ENCODE measurements at regions not wholly inside any gene's neighbourhood (a gene's known extent, or its start where the extent isn't known, plus 50 kb on each side); places are given as distances from the start of the nearest gene placed in this dataset.

DNA sequence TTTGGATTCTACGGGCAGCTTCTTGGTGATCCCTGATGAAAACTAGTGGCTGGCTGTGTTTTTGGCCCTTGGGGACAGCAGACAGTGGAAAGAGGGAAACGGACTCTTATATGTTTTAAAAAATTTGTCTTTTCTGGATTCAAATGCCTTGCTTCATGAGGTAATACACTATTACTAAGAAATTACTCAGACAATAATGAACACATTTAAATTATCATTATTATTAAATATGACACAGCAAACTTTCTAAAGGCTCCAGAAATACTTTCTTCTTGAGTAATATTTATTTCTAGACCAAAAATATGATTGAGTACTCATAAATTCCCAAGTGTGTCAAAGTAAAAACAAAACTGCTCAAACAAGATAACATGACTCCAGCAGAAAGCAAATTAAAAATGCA lies 520.7 kb upstream of the AADAT start (continued):
- TF ChIP-seq POLR2AphosphoS5 (IDR thresholded peaks at IDR 0.05; ENCODE audit: low read depth, low read length): no peak
- TF ChIP-seq RAD21 (IDR thresholded peaks at IDR 0.05; ENCODE audit: low read depth): no peak
- TF ChIP-seq REST (IDR thresholded peaks at IDR 0.05; ENCODE audit: low read depth): no peak
- no peak for TF ChIP-seq ELF1 (IDR thresholded peaks at IDR 0.05; ENCODE audit: borderline replicate concordance, low read depth)
- no peak for TF ChIP-seq SRF (IDR thresholded peaks at IDR 0.05; ENCODE audit: low read depth)
- TF ChIP-seq ZNF274 (IDR thresholded peaks at IDR 0.05; ENCODE audit: low read depth, low read length): no peak

DNA sequence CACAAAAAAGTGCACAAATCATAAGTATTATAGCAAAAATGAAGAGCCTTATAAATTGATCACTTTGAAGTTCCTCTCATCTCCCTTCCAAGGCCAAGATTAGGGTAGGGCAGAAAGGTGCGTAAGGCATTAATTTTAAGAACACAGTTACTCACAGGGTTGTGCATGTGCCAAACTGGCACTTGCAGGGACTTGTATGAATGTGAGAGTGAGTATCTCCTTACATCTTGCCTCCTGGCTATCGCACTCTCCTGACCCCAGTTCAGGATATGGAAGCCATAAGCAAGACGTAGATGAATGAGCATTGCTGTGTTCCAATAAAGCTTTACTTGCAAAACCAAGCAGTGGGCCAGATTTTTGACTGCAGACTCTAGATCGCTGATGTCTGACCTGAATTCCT lies 510.1 kb upstream of the AADAT start:
- H3K9ac ChIP-seq (ENCODE audit: low read length): no peak overlapping the region
- no peak overlapping the region for H3K4me3 ChIP-seq (replicated peaks in 1 of 2; ENCODE audit: low read depth in 1 of 2, low read length in 2 of 2)
- H3K4me2 ChIP-seq (ENCODE audit: low read length): no peak overlapping the region
- H3K9me2 ChIP-seq (ENCODE audit: insufficient read depth): no peaks in the 10 kb centered on the region
- RAD21 ChIA-PET (ENCODE audit: low non-redundant PET in 1 of 2, low total read pairs in 2 of 2, uncharacterized antibody in 2 of 2, unreplicated experiment in 2 of 2): no interaction called here
- H3K9me3 ChIP-seq (ENCODE audit: control insufficient read depth in 1 of 2, insufficient read depth in 1 of 2, low read depth in 1 of 2, low read length in 2 of 2): no peaks in the 10 kb centered on the region
- TF ChIP-seq EZH2 (IDR thresholded peaks at IDR 0.05) (no peak), CBX3 (IDR thresholded peaks at IDR 0.05; ENCODE audit: low read depth) (no peak)
- TF ChIP-seq, protein P1, sequence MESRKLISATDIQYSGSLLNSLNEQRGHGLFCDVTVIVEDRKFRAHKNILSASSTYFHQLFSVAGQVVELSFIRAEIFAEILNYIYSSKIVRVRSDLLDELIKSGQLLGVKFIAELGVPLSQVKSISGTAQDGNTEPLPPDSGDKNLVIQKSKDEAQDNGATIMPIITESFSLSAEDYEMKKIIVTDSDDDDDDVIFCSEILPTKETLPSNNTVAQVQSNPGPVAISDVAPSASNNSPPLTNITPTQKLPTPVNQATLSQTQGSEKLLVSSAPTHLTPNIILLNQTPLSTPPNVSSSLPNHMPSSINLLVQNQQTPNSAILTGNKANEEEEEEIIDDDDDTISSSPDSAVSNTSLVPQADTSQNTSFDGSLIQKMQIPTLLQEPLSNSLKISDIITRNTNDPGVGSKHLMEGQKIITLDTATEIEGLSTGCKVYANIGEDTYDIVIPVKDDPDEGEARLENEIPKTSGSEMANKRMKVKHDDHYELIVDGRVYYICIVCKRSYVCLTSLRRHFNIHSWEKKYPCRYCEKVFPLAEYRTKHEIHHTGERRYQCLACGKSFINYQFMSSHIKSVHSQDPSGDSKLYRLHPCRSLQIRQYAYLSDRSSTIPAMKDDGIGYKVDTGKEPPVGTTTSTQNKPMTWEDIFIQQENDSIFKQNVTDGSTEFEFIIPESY (IDR thresholded peaks at IDR 0.05; ENCODE audit: extremely low read depth, insufficient replicate concordance, low read length): no peak
- no peak overlapping the region for H3K27ac ChIP-seq (ENCODE audit: low read depth, low read length)
- BruUV-seq (replicated peaks): no TSS peak
- H2AFZ ChIP-seq (ENCODE audit: low read depth, low read length, poor library complexity, severe bottlenecking): no peak overlapping the region
- no peaks in the 10 kb centered on the region for H3K4me1 ChIP-seq (ENCODE audit: control insufficient read depth in 1 of 2, insufficient read depth in 2 of 2, low read length in 2 of 2)
- CTCF ChIA-PET: interaction anchor here (2.0 kb wide), 1 partner anchor 254 kb away, joined by 5 read pairs; no protein-coding TSS in a partner anchor
- ATAC-seq: no peak
- POLR2A ChIA-PET: no interaction called here
- intact Hi-C loops (cut with micrococcal nuclease): no loop called here
- H4K20me1 ChIP-seq (ENCODE audit: insufficient read depth): no peaks in the 10 kb centered on the region
- DNase-seq (ENCODE audit: low read depth, low spot score): no peak
- H3K36me3 ChIP-seq (ENCODE audit: control insufficient read depth in 1 of 2, insufficient read depth in 2 of 2, low read length in 2 of 2): no peaks in the 10 kb centered on the region
- no peaks in the 10 kb centered on the region for H3K27me3 ChIP-seq (ENCODE audit: insufficient read depth, low read length)
- no peaks in the 10 kb centered on the region for H3K79me2 ChIP-seq (ENCODE audit: insufficient read depth, low read length)
